Large intestine (tissue), 3 donors: ENCODE measurements at regions not wholly inside any gene's neighbourhood (a gene's known extent, or its start where the extent isn't known, plus 50 kb on each side); places are given as distances from the start of the nearest gene placed in this dataset.
A peak's percentile ranks its signal among the peaks of the same experiment; 100 is the strongest.

Experiments
- DNase-seq, 2 donors: peaks; one replicate each; pipeline versions ENCODE4 v3.0.0 to v3.0.0-alpha.2; 2013
- H3K27ac ChIP-seq: one replicate; pipeline ENCODE4 v1.5.1; 2013; ENCODE audit warnings: low read length
- H3K27me3 ChIP-seq: 2 replicates; pipeline ENCODE4 v1.6.1; 2013; ENCODE audit warnings: low read length; ENCODE audit not compliant: control insufficient read depth, insufficient read depth
- H3K36me3 ChIP-seq: 2 replicates; pipeline ENCODE4 v1.6.1; 2013; ENCODE audit warnings: low read length; ENCODE audit not compliant: control insufficient read depth, insufficient read depth
- H3K4me1 ChIP-seq: one replicate; pipeline ENCODE4 v1.6.1; 2013; ENCODE audit warnings: low read length; ENCODE audit not compliant: control insufficient read depth, insufficient read depth
- H3K4me3 ChIP-seq: one replicate; pipeline ENCODE4 v1.5.1; 2013; ENCODE audit warnings: low read length
- H3K9me3 ChIP-seq: one replicate; pipeline ENCODE4 v1.6.1; 2013; ENCODE audit warnings: mild to moderate bottlenecking, low read depth, low read length, moderate library complexity; ENCODE audit not compliant: control insufficient read depth
- WGBS: methylation state at CpG from one replicate; pipeline ENCODE4 v1.1.5; 2013; ENCODE audit warnings: low lambda C conversion rate; ENCODE audit not compliant: insufficient coverage; 5-methylcytosine and 5-hydroxymethylcytosine counted together

DNA sequence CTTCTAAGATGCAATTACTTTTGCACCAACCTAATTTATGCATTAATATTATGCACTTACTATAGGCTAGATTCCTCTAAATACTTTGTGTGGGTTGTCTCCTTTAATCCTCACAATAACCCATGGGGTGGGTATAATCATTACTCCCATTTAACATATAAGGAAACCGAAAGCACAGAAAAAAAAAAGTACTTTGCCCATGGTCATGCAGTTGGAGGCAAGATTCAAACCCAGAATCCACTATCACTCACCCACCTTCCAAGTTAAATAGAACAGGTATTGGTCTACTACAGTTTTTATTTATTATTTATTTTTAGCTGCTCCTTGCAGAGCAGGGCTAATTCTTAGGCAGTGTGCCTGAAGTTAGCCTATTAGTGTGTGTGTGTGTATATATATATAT lies 76.6 kb upstream of the FZD7 start:
- no CpG with 5 or more reads among the region's 1 CpG for WGBS
- Histone ChIP-seq H3K4me3 (no peak overlapping the region), H3K27me3 (no peaks in the 10 kb centered on the region), H3K27ac (no peak overlapping the region), H3K9me3 (no peaks in the 10 kb centered on the region), H3K4me1 (no peaks in the 10 kb centered on the region), H3K36me3 (no peaks in the 10 kb centered on the region)
- DNase-seq, result no peak

DNA sequence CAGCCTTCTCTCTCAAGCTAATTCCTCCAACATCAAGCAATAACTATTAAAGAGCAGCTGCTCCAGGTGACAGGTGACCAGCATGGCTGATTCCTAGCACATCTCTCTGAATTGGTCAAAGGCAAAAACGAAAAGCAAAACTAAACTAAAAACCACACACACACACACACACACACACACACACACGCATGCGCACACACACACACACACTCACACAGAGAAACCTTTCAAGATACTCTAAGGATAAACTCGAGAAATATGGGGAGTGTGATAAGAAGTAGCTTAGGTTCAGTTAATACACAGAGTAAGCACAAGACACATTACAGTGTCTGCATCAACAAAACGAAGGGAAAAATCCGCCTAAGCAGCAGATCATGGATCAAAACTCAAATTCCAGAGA lies 74.5 kb upstream of the FZD7 start:
- H3K36me3 ChIP-seq, result no peaks in the 10 kb centered on the region
- no peak overlapping the region for H3K27ac ChIP-seq
- no peaks in the 10 kb centered on the region for H3K9me3 ChIP-seq
- WGBS, result 33% methylated on average over 1 of the region's 6 CpGs
- no peaks in the 10 kb centered on the region for H3K4me1 ChIP-seq
- DNase-seq, result no peak
- H3K4me3 ChIP-seq, result no peak overlapping the region
- no peaks in the 10 kb centered on the region for H3K27me3 ChIP-seq

DNA sequence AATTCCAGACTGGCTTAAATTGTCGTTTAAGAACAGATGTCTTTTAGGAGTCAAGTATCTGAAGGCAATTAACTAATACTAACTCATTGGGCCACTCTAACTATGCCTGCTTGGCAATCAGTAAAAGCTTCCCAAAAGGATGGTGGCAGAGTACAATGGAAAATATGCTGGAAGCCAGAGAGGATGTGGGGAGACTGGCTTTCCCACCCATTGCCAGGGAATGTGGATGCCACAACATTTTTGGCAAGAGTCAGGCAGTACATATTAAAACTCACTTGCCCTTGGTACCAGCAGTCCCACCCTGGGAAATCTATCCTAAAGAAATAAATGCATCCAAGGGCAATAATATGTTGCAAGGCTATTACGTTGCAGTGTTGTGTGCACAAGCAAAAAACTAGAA lies 74.0 kb upstream of the FZD7 start:
- WGBS, result no CpG with 5 or more reads among the region's 2 CpGs
- H3K36me3 ChIP-seq, result no peaks in the 10 kb centered on the region
- no peak overlapping the region for H3K4me3 ChIP-seq
- no peak for DNase-seq
- H3K4me1 ChIP-seq, result no peaks in the 10 kb centered on the region
- H3K27ac ChIP-seq, result no peak overlapping the region
- H3K27me3 ChIP-seq, result no peaks in the 10 kb centered on the region
- H3K9me3 ChIP-seq, result no peaks in the 10 kb centered on the region

DNA sequence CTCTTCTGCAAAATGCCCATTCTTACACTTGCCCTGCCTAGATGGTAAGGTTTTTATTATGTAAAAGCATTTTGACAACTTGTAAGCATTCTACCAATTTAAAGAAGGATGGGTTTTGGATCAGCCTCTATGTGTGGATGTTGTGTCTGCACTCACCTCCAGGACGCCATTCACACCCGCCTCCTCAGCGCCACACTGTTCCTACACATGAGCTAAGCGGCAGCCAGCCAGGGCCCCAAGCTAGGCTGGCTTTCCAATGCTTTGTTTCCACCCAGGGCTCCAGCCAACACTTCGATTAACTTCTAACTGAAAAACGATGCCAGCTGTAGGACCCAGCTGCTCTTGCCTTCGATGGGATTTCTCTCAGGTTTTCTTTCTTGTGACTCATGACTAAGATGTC lies 73.3 kb upstream of the FZD7 start:
- Histone ChIP-seq H3K4me3 (no peak overlapping the region), H3K27me3 (no peaks in the 10 kb centered on the region), H3K9me3 (no peaks in the 10 kb centered on the region), H3K4me1 (no peaks in the 10 kb centered on the region), H3K27ac (no peak overlapping the region), H3K36me3 (no peaks in the 10 kb centered on the region)
- no peak for DNase-seq
- WGBS, result no CpG with 5 or more reads among the region's 7 CpGs

DNA sequence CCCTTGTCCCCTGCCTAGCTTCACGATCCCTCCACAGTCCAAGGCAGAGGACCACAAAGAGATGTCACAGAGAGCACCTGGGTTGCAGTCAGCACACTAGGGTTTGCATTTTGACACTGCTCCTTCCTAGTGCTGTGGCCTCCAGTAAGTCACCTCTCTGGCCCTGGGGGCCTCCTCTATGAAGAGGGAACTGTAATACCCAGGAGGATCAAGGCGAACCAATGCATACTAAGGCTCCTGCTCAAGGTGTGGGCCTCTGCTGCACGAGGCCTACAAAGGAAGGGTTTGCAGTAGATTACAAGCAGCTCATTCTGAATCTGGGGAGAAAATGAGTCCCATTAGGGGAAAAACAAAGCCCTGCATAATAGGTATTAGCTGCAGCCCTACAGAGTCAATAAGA lies 72.3 kb upstream of the FZD7 start:
- Histone ChIP-seq H3K9me3 (no peaks in the 10 kb centered on the region), H3K27me3 (no peaks in the 10 kb centered on the region), H3K36me3 (no peaks in the 10 kb centered on the region), H3K27ac (no peak overlapping the region), H3K4me3 (no peak overlapping the region), H3K4me1 (no peaks in the 10 kb centered on the region)
- no CpG with 5 or more reads among the region's 3 CpGs for WGBS
- DNase-seq, result no peak

DNA sequence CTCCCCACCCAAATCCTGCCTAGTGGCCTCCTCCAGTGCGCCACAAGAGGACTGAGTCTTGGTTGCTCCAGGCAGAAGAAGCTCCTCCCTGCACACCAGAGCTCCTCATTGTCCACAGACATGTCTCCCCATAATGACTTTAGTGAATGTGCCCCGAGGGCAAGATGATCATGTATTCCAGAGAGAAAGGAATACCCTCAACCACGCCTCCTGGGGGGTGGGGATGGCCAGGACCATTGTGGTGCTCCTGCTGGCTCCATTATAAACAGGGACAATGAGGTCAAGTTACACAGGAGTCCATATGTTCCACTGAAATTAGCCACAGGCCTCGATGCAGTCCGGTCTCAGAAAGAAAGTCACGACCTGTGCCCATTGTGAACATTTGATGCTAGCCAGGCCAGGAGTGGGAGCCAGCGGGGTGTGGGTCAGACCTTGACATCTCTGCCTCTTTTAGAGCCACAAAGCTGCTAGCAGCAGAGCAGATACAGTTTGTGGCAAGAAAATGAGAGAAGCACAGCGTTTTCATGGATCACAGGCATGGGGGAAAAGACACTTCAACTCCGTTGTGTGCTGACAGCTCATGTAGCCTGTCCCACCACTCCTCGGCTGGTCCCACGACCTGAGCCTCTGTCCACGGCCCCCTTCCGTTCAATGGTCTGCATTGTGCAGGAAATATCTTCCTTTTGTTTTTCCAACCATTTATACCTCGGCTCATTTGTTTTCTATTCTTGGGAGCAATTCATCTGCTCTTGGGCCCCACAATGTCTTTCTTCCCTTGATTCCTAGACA lies 70.7 kb upstream of the FZD7 start:
- no peaks in the 10 kb centered on the region for H3K9me3 ChIP-seq
- 100% methylated on average over 1 of the region's 14 CpGs for WGBS

DNA sequence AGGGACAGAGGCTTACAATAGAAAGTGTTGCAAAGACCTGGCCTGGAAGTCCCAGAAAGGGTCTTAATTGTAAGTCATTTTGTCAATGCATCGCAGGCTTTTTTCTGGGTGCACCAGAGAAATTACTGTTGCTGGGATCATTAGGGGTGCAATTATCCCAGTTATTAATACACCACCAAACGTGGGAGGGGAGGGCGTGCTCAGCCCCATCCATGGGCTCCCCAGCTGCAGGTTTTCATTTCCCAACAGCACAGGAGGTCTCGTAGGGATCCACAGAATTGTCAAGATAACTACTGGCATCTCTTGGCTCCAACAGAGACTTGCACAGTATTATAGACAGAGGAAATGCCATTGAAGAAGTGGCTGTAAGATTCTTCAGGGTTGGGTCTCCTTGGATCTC lies 69.6 kb upstream of the FZD7 start:
- no CpG with 5 or more reads among the region's 4 CpGs for WGBS
- H3K36me3 ChIP-seq, result no peaks in the 10 kb centered on the region

More for the DNA sequence above, 70.7 kb upstream of the FZD7 start:
- no peak for DNase-seq
- Histone ChIP-seq H3K36me3 (no peaks in the 10 kb centered on the region), H3K27ac (no peak overlapping the region), H3K4me1 (peaks cover 13% of the 10 kb centered on the region), H3K4me3 (no peak overlapping the region), H3K27me3 (no peaks in the 10 kb centered on the region)

DNA sequence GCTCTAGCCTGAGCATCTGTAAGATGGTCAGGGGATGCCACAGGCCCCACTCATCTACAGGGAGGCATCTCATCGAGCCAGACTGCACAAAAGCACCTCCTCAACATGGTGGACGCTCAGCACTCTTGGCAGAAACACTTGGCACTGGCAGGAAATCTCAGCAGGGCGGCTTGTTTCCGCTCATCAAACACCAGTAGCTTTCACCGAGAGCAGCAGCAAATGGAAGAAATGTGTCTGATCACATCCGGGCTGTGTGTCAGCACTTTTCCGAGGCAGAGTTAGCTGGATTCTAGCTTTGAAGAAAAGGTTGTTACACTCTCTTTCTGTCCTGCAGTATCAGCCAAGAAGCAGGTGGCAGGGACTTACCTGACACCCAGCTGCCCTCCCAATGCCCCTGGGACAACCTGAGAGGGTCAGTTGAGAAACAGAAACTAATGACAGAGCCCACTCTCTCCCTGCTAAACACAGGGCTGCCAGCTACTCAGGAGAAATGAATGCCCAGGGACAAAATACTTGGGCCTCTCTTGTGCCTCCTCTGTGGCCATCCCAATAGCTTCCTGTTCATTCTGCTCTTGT lies 68.9 kb upstream of the FZD7 start:
- Histone ChIP-seq H3K4me1 (peaks cover 30% of the 10 kb centered on the region), H3K27ac (no peak overlapping the region)
- WGBS, result no CpG with 5 or more reads among the region's 7 CpGs

More for the DNA sequence above, 69.6 kb upstream of the FZD7 start:
- Histone ChIP-seq H3K27ac (no peak overlapping the region), H3K27me3 (no peaks in the 10 kb centered on the region), H3K4me1 (peaks cover 24% of the 10 kb centered on the region), H3K9me3 (no peaks in the 10 kb centered on the region), H3K4me3 (no peak overlapping the region)
- DNase-seq, result no peak

DNA sequence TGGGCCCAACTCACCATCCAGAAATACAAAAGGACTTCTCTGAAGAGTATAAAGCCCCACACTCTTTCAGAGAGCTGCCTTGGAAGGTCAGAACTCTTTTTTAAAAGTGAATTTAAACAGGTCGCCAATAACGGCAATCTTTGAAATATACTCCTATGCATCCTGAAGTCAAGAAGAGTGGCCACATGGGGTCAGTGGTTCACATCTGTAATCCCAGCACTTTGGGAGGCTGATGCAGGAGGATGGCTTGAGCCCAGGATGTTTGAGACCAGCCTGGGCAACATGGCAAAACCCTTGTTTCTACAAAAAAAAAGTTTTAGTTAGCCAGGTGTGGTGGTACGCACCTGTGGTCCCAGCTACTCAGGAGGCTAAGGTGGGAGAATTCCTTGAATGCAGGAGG lies 68.1 kb upstream of the FZD7 start:
- no CpG with 5 or more reads among the region's 3 CpGs for WGBS
- no peak for DNase-seq
- H3K27ac ChIP-seq, result no peak overlapping the region
- H3K4me1 ChIP-seq, result peaks cover 31% of the 10 kb centered on the region
- no peaks in the 10 kb centered on the region for H3K9me3 ChIP-seq
- H3K27me3 ChIP-seq, result no peaks in the 10 kb centered on the region
- no peak overlapping the region for H3K4me3 ChIP-seq
- no peaks in the 10 kb centered on the region for H3K36me3 ChIP-seq

More for the DNA sequence above, 68.9 kb upstream of the FZD7 start:
- Histone ChIP-seq H3K4me3 (no peak overlapping the region), H3K9me3 (no peaks in the 10 kb centered on the region), H3K36me3 (no peaks in the 10 kb centered on the region), H3K27me3 (no peaks in the 10 kb centered on the region)
- DNase-seq, result no peak

DNA sequence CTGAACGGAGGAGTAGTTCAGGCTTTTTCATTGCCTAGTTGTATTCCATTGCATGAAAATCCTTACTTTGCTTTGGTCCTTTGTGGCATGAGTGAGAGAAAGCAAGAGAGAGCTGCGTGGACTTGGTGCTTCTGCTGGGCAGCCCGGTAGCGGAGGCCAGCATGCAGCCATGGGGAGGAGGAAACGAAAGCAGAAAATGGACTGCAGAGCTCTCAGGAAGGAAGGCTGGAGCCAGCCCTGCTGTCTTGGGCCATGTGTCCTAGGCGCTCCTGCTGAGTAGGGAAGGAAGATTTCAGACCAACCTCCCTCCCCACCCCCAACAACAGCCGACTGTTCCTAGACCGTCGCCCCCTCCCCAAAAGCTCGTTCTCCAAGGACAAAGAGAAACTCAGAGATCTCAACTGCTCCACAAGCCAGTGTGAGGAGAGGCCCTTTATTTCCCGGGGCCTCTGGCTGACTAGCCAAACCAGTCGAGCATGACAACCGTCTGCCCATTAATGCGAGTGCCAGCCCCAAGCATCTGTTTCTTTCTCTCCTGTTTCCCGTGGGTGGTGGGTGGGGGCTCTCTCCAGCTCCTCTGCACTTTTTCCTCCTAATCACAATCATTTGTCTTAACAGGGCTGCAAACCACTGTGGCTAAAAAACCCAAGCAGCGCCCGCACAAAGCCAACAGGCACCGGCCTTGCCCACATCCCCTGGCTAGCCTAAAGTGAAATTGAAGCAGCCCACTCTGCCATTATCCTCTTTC lies 66.8 kb upstream of the FZD7 start:
- peak in 1 of 2 donors; percentile 35 for DNase-seq
- H3K27me3 ChIP-seq, result no peaks in the 10 kb centered on the region
- H3K4me3 ChIP-seq, result no peak overlapping the region
- no peaks in the 10 kb centered on the region for H3K9me3 ChIP-seq
- no peak overlapping the region for H3K27ac ChIP-seq
- H3K4me1 ChIP-seq, result peaks cover 31% of the 10 kb centered on the region
- H3K36me3 ChIP-seq, result no peaks in the 10 kb centered on the region
- no CpG with 5 or more reads among the region's 18 CpGs for WGBS
